NCI-H82 treated with DMSO at 0.1 percent for 48 hours (cell line): ENCODE measurements at regions not wholly inside any gene's neighbourhood (a gene's known extent, or its start where the extent isn't known, plus 50 kb on each side); places are given as distances from the start of the nearest gene placed in this dataset.
"Not testable (repeated sequence)": the region's sequence is repeated elsewhere in the genome, so short reads cannot be mapped to it uniquely, and the experiment has no call there.

ENCODE experiments used
- DNase-seq: peaks from one replicate; lab custom pipeline; 2025; ENCODE audit not compliant: unreplicated experiment; lab: John Stamatoyannopoulos, UW

- DNase-seq, result no peak
These were observed 1282.2 kb downstream of the ADGRL3 start for GRCh38 chr4:62482355-62482754.

DNA sequence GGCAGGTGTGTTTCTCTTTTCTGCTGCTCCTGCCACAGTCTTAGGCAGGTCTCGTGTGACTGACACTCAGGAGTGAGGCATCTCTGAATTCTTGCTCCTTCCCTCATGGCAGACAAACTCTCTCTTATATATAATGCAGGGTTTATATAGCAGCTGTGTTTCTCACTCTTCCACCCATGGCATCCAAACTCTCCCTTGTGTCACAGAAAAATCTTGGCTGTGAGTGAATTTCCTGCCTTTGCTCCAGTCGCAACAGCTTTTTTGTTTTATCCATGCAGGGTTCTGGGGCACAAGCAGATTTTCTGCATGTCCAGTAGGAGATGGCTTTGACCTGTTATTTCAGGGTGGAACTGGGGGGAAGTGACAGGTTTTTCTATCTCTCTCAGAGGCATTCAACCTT lies 1275.5 kb downstream of the ADGRL3 start:
- DNase-seq, result no peak

GRCh38 chr4:62474802-62475201 lies 1274.7 kb downstream of the ADGRL3 start:
- no peak for DNase-seq

DNA sequence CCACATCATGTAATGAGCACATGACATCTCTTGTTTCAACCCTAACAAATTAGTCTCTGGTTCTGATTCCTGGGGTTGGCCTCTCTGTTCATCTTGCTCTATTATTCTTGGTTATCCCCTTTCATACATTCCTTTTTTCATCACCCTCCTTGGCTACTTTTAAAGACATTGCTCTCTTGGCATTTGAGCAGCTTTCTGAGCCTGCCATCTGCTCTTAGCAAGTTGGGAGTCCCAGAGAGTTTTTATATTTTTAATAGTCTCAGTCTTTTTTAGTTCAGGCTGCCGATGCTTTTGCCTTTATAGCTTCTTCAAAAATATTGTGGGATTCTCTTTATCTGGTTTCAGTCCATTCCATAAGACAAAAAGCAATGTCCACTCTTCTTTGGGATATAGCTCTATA lies 1270.9 kb downstream of the ADGRL3 start:
- DNase-seq, result no peak

- no peak for DNase-seq
These were observed 1270.4 kb downstream of the ADGRL3 start for GRCh38 chr4:62470421-62470983.

DNA sequence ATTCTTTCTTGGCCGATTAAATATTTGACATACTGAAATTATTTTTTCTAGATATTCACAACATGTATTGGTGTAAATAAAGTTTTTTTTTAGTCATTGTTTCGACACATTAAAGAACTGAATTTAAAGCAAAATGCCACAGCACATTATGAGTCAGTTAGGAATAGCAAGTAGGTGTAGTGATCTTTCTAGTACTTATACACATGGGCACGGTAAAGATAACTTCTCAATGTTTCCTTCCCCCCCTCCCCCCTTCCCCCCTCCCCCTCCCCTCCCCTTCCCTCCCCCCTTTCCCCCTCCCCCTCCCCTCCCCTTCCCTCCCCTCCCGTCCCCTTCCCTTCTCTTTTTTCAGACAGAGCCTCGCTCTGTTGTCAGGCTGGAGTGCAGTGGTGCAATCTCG lies 1269.9 kb downstream of the ADGRL3 start:
- no peak for DNase-seq

DNA sequence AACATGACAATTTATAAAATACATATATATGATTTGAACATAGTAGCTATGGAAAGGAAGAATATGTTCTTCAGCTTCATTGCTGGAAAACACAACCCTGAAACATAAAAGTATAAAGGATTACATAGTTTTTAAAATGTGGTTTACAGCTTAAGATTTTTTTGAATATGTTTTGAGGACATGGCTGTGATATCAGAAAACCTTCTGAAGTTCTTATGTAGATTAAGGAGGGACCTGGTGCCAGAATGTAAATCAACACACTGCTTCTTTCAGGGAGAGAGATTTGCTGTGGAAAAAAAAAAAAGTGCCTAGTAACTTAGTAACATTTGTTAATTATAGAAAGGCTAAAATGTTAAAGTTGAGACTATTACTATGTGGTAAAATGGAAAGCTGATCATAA lies 1261.8 kb downstream of the ADGRL3 start:
- DNase-seq, result no peak

DNA sequence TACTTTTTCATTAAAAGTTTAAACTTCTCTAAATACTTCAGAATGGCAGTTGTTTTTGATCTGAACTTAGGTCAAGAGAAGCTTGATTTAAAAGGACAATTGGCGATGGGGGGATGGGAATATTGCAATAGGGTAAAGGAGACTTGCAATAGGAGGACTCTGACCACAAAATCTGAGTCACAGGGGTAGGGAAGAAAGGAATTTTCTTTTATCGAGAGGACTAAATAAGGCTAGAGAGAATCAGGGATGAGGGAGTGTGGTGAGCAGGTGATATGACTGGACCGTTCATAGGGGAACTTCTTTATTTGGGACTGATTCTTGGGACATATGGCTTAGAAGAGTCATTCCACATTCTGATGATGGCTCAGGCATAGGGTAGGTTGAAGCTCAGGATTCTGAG lies 1260.2 kb downstream of the ADGRL3 start:
- DNase-seq, result no peak

GRCh38 chr4:62457356-62457755 lies 1257.2 kb downstream of the ADGRL3 start:
- no peak for DNase-seq

DNA sequence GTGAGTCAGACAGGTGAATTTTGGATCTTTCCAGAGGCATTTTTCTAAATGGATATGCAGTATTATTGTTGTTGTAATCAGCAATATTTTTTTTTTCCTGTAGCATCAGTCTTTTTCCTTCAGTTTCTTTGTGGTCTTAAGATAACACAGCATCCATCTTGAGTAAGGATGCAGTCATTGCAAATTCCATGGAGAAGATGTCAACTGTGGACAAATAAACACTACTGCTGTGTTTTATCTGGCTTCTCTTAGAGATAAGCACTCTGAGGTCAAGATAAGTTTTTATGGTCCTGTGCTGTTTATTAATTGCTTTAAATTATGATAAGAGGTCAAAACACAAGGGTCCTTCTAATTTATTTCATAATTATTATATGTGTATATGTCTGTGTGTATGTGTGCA lies 1255.7 kb downstream of the ADGRL3 start:
- no peak for DNase-seq

DNA sequence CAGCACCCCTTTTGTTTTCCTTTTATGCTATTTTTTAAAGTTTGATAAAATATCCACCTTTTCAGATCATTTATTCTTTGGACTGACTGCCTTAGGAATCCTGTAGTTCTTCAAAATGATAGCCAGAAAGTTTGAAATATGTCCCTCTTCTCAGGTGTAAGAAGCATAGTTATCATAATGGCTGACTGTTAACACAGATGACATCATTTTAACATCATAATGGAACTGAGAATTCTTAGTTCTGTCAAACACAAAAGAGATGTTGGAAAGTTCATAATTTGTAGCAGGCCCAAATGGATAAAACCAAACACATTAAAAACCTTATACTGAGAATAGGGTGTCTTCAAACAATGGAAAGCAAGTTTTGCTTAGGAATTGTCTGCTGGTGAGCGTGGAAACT lies 1254.4 kb downstream of the ADGRL3 start:
- DNase-seq, result no peak

DNA sequence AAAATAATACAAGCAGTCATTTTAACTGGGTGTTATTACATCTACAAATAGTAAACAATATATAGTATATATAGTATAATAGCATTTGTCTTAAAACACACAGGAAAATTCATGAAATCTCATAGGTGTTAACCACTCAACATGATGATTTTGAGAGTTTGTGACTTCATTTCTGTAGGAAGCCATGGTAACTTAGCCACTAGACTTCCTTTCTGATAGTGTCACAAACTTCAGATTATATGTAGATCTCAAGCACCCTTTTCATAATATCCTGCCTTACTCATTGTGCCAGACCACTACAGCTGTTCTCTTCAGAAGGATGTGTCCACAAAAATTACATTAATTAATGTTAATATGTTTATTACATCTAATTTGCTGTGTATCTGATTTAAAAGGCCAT lies 1250.6 kb downstream of the ADGRL3 start:
- no peak for DNase-seq

- DNase-seq, result no peak
These were observed 1249.4 kb downstream of the ADGRL3 start for GRCh38 chr4:62449538-62449937.

DNA sequence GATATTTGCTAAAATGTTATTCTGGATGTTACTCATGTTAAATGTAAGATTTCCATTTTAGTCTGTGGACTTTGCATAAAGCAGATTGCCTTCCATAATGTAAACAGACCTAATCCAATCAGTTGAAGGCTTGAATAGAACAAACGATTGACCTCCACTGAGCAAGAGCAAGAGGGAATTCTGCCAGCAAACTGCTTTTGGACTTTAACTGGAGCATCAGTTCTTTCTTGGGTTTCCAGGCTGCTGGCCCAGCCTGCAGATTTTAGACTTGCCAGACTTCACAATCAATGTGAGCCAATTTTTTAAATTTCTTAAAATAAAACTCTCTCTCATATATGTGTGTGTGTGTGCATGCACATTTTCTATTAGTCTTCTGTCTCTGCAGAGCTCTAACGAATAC lies 1248.8 kb downstream of the ADGRL3 start:
- no peak for DNase-seq

DNA sequence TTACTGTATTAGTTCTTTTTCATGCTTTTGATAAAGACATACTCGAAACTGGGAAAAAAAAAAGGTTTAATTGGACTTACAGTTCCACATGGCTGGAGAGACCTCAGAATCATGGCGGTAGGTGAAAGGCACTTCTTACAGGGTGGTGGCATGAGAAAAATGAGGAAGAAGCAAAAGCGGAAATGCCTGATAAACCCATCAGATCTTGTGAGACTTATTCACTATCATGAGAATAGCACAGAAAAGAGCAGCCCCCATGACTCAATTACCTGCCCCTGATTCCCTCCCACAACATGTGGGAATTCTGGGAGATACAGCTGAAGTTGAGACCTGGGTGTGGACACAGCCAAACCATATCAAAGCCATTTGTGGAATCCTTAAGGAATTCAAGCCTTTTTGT lies 1238.9 kb downstream of the ADGRL3 start:
- no peak for DNase-seq

GRCh38 chr4:62434921-62435320 lies 1234.8 kb downstream of the ADGRL3 start:
- no peak for DNase-seq

- not testable (repeated sequence) for DNase-seq
These were observed 1231.5 kb downstream of the ADGRL3 start for GRCh38 chr4:62431513-62432231.

- no peak for DNase-seq
These were observed 1229.2 kb downstream of the ADGRL3 start for GRCh38 chr4:62429297-62429696.

DNA sequence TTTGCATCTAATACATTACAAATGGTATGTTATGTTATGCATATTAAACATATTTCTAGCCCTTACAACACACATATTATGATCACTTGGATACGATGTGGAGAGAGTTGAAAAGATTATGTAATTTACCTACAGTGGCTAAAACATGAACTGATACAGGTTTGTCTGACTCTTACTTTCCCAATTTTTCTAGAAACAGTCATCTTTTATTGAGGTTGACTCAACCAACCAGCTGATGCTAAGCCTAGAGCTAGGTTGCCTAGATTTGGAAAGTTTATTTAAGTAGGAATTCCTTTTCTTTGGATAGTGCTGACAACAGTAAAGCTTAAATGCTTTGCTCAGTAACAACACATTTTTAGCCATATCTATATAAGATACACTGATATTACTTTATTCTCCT lies 1215.1 kb downstream of the ADGRL3 start:
- no peak for DNase-seq

DNA sequence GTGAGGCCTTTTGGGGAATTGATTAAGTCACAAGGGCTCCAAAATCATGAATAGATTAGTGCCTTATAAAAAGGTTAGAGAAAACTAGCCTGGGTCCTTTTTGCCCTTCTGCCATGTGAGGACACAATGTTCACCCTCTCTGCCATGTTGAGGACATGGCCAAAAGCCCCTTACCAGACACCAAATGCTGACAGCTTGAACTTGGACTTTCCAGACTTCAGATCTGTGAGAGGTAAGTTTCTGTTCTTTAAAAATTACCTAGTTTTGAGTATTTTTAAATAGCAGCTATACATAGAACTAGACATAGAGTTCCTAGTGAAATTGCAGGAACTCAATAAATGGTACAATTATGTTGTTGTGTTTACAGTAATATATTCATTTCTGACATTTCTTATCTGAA lies 1214.4 kb downstream of the ADGRL3 start:
- no peak for DNase-seq

- no peak for DNase-seq
These were observed 1210.4 kb downstream of the ADGRL3 start for GRCh38 chr4:62410371-62411003.

DNA sequence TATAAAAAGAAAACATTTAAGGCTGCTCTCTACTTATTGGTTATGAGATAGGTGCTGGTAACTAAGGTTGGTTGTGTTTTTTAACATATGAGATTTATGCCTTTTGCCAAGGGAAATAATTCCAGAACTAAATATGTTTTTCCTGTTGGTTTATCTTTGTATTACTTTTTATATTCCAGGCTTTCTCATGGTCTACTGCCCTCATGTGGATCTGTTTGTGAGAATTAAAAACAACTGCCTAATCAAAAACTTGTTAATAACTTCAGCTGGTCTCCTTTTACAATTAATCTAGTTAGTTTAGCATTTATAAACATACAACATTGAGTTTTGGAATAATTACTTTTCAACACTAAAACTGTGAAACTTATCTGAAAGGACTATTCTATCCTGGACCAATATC lies 1208.3 kb downstream of the ADGRL3 start:
- DNase-seq, result no peak

GRCh38 chr4:62407534-62407933 lies 1207.4 kb downstream of the ADGRL3 start:
- DNase-seq, result no peak
